CD4-positive, alpha-beta T cell treated with Interleukin-21 for 1 hour (primary cell): ENCODE measurements at regions not wholly inside any gene's neighbourhood (a gene's known extent, or its start where the extent isn't known, plus 50 kb on each side); places are given as distances from the start of the nearest gene placed in this dataset.

Experiments used
- DNase-seq: peaks from one replicate; pipeline ENCODE4 v3.0.0-alpha.2; 2020

- no peak for DNase-seq
These were observed 273.9 kb upstream of the ZMIZ1 start for GRCh38 chr10:78794736-78795455.

- DNase-seq, result no peak
These were observed 269.6 kb upstream of the ZMIZ1 start for GRCh38 chr10:78798976-78799730.

- no peak for DNase-seq
These were observed 268.8 kb upstream of the ZMIZ1 start for GRCh38 chr10:78800006-78800405.

- DNase-seq, result no peak
These were observed 268.0 kb upstream of the ZMIZ1 start for GRCh38 chr10:78800535-78801320.

- DNase-seq, result no peak
These were observed 266.3 kb upstream of the ZMIZ1 start for GRCh38 chr10:78802431-78802830.

GRCh38 chr10:78802866-78803265 lies 265.9 kb upstream of the ZMIZ1 start:
- no peak for DNase-seq

- no peak for DNase-seq
These were observed 265.1 kb upstream of the ZMIZ1 start for GRCh38 chr10:78803710-78804109.

- no peak for DNase-seq
These were observed 264.2 kb upstream of the ZMIZ1 start for GRCh38 chr10:78804411-78805032.

- no peak for DNase-seq
These were observed 263.6 kb upstream of the ZMIZ1 start for GRCh38 chr10:78805176-78805575.

GRCh38 chr10:78806681-78807221 lies 262.0 kb upstream of the ZMIZ1 start:
- no peak for DNase-seq

- DNase-seq, result no peak
These were observed 261.1 kb upstream of the ZMIZ1 start for GRCh38 chr10:78807504-78808203.

- DNase-seq, result no peak
These were observed 260.5 kb upstream of the ZMIZ1 start for GRCh38 chr10:78808286-78808685.

- DNase-seq, result no peak
These were observed 259.9 kb upstream of the ZMIZ1 start for GRCh38 chr10:78808736-78809367.

- no peak for DNase-seq
These were observed 257.6 kb upstream of the ZMIZ1 start for GRCh38 chr10:78811174-78811573.

- DNase-seq, result no peak
These were observed 256.0 kb upstream of the ZMIZ1 start for GRCh38 chr10:78812571-78813318.

GRCh38 chr10:78813526-78813925 lies 255.2 kb upstream of the ZMIZ1 start:
- DNase-seq, result no peak

- DNase-seq, result no peak
These were observed 254.8 kb upstream of the ZMIZ1 start for GRCh38 chr10:78813998-78814399.

- DNase-seq, result no peak
These were observed 254.4 kb upstream of the ZMIZ1 start for GRCh38 chr10:78814407-78814806.

- DNase-seq, result no peak
These were observed 252.9 kb upstream of the ZMIZ1 start for GRCh38 chr10:78815702-78816334.

- DNase-seq, result no peak
These were observed 251.4 kb upstream of the ZMIZ1 start for GRCh38 chr10:78817361-78817760.

GRCh38 chr10:78817804-78818203 lies 251.0 kb upstream of the ZMIZ1 start:
- DNase-seq, result no peak
